GM10248 (cell line): ENCODE measurements at regions not wholly inside any gene's neighbourhood (a gene's known extent, or its start where the extent isn't known, plus 50 kb on each side); places are given as distances from the start of the nearest gene placed in this dataset.

Source experiments
- CTCF ChIA-PET: fragments of 300-600 bp; sonication (Branson Sonifier 250); formaldehyde crosslinking; extraction: SDS; loops from one replicate; lab custom pipeline; 2021; ENCODE audit warnings: antibody characterized with exemption; lab: Yijun Ruan, JAX
- POLR2A ChIA-PET: fragments of 350-650 bp; sonication (Branson Sonifier 250); formaldehyde crosslinking; extraction: SDS; loops from one replicate; lab custom pipeline; 2020; ENCODE audit warnings: antibody characterized with exemption; lab: Yijun Ruan, JAX
- DNase-seq: peaks from one replicate; pipeline ENCODE4 v3.0.0; 2012; ENCODE audit errors: extremely low spot score
- CTCF ChIP-seq: IDR thresholded peaks from 2 replicates; pipeline ENCODE4 v1.5.1; 2012; ENCODE audit warnings: mild to moderate bottlenecking, low read depth; ENCODE audit errors: extremely low read depth, missing control alignments, control extremely low read depth

GRCh38 chr4:36930562-36931111, 313.9 kb upstream of the NWD2 start:
- POLR2A ChIA-PET = no interaction called here
- CTCF ChIA-PET = no interaction called here
- no peak for DNase-seq
- no peak for TF ChIP-seq CTCF

- no peak for DNase-seq
- TF ChIP-seq CTCF = no peak
- ChIA-PET POLR2A (no interaction called here), CTCF (interaction anchor here (1.2 kb wide), 1 partner anchor 11 kb away, joined by 4 read pairs; no protein-coding TSS in a partner anchor)
Observed at GRCh38 chr4:36944232-36944631, 300.3 kb upstream of the NWD2 start.

GRCh38 chr4:36961420-36961819, 283.1 kb upstream of the NWD2 start:
- ChIA-PET POLR2A (no interaction called here), CTCF (no interaction called here)
- TF ChIP-seq CTCF = no peak
- DNase-seq = no peak

- no peak for DNase-seq
- POLR2A ChIA-PET = no interaction called here
- no peak for TF ChIP-seq CTCF
- CTCF ChIA-PET = interaction anchor here (1.0 to 1.3 kb wide), 2 partner anchors 9 to 11 kb away, joined by 3 to 4 read pairs; no protein-coding TSS in a partner anchor
Observed at GRCh38 chr4:36966756-36967460, 277.6 kb upstream of the NWD2 start.

GRCh38 chr4:36979533-36979932, 265.0 kb upstream of the NWD2 start:
- no peak for DNase-seq

More at GRCh38 chr4:36979533-36979932, 265.0 kb upstream of the NWD2 start:
- ChIA-PET POLR2A (no interaction called here), CTCF (interaction anchor here (1.7 to 2.8 kb wide), 2 partner anchors 14 to 16 kb away, joined by 6 read pairs; no protein-coding TSS in a partner anchor)
- TF ChIP-seq CTCF = no peak
